Superior temporal gyrus (tissue), 1 donor: ENCODE measurements at regions not wholly inside any gene's neighbourhood (a gene's known extent, or its start where the extent isn't known, plus 50 kb on each side); places are given as distances from the start of the nearest gene placed in this dataset.
"Not testable (repeated sequence)": the region's sequence is repeated elsewhere in the genome, so short reads cannot be mapped to it uniquely, and the experiment has no call there.

Source experiments
- DNase-seq: peaks from one replicate; pipeline ENCODE4 v3.0.0-alpha.2; 2016; ENCODE audit errors: extremely low spot score

- no peak for DNase-seq
These were observed 222.6 kb upstream of the ST6GAL2 start for GRCh38 chr2:107108556-107108955.

DNA sequence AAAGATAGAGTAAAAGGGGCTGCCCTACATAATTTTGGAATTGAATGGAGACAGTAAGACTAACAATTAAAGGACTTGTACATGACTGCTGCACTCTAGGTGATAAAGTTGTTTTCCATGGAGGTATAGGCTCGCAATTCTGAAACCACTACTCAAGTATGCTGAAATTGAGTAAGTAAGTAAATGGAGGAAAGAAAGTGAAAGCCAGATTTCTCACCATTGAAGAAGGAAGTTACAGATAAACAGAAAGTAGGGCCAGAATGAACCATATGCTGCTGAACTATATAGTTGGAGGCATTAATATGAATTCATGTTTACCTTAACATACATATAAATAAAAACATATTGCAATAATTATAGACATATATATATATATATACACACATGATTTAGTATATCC lies 225.7 kb upstream of the ST6GAL2 start:
- DNase-seq = no peak

DNA sequence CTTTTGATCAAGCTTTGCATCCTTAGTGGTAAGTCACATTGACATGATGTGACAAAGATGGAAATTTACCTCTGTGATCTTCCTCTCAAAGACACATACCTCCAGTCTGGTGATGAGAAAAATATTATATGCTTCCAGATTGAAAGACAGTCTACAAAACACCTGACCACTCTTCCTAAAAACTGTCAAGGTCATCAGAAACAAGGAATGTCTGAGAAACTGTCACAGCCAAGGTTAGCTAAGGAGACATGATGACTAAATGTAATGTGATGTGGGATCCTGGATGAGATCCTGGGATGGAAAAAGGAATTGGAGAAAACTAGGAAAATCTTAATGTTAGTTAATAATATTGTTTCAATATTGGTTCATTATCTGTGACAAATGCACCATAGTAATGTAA lies 226.6 kb upstream of the ST6GAL2 start:
- no peak for DNase-seq

GRCh38 chr2:107128381-107128780 lies 242.4 kb upstream of the ST6GAL2 start:
- DNase-seq = no peak

GRCh38 chr2:107132070-107132469 lies 246.1 kb upstream of the ST6GAL2 start:
- DNase-seq = no peak

GRCh38 chr2:107132746-107133145 lies 246.8 kb upstream of the ST6GAL2 start:
- no peak for DNase-seq

DNA sequence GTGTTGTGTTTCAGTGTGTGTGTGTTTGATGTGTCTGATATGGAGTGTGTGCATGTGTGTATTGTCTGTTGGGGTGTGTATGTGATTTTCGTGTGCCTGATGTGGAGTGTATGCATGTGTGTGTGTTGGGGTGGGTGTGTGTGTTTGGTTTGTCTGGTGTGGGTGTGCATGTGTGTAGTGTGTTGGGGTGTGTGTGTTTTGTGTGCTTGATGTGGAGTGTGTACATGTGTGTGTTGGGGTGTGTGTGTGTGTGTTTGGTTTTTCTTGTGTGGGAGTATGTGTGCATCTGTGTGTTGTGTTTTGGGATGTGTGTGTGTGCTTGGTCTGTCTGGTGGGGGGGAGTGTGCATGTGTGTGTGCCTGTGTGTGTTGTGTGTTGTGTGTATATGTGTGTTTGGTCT lies 247.4 kb upstream of the ST6GAL2 start:
- no peak for DNase-seq

GRCh38 chr2:107136733-107137132 lies 250.8 kb upstream of the ST6GAL2 start:
- no peak for DNase-seq

DNA sequence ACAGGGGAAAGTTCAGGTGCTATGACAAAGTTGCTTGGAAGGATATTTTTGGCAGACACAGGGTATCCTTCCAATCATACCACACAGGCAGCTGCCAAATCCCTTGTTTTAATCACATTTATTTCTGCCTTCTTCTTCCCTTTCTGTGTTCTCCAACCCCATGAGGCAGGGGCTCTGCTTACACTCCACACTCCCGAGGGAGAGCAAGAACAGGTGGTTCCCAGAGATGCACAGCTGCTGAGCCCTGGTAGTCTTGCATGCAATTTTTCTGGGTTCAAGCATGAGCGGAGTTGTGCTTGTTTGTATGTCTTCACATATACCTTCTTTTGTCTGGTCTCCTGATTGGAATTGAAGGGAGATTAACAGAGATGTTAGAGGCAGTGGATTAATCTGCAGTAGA lies 251.7 kb upstream of the ST6GAL2 start:
- no peak for DNase-seq

DNA sequence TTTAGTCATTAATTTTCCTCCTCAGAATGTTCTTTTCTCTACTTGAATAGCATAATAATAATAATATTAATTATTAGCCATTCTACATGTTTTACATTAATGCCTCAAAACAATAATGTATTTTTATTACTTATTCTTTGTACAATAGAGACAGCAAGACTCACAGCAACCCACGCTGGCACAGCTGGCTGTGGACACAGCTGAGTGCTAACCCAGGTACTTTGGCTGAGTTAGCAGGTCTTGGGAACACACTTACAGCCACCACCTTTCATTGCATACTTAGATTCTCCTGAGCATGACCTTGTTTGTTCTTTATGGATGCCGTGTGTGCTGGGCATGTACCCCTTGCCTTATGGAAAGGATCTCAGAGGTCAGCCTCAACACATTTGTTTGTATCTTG lies 260.2 kb upstream of the ST6GAL2 start:
- DNase-seq = no peak

GRCh38 chr2:107146645-107147044 lies 260.7 kb upstream of the ST6GAL2 start:
- DNase-seq = not testable (repeated sequence)

DNA sequence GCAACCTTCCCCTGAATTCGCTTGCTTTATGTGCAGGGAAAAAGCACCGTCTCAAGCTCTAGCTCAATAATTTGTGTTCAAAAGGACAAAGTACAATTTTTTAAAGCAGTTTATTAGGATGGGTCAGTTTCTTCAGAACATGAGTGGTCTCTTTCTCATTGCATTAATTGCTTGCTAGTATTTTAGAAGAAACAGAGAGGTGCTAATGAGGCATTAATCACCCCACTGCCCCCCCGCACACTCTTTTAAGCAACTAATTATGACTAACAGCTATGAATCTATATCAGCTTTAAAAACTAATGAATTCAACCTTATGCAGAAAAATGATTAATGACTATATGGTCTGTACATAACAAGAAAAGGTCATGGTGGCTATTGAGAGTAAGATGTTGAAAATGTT lies 262.1 kb upstream of the ST6GAL2 start:
- no peak for DNase-seq

DNA sequence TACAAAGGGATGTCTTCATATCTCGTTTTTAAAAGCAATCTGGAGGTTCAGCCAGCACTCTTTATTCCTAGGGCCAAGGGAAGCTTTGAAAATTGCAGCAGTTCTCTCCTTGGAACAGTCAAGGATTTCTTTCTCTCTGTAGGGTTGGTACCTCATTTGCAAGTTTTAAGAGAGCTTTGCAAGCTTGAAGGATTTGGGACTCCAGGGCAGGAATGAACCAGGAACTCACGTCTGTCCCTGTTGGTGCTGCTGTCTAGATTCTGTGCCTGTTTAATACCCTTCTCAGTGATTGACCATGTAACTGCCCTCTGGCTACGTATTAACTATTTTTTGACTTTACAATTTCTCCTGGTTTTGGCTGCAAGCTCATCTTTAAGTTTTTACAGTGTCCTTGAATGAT lies 262.5 kb upstream of the ST6GAL2 start:
- DNase-seq = no peak

DNA sequence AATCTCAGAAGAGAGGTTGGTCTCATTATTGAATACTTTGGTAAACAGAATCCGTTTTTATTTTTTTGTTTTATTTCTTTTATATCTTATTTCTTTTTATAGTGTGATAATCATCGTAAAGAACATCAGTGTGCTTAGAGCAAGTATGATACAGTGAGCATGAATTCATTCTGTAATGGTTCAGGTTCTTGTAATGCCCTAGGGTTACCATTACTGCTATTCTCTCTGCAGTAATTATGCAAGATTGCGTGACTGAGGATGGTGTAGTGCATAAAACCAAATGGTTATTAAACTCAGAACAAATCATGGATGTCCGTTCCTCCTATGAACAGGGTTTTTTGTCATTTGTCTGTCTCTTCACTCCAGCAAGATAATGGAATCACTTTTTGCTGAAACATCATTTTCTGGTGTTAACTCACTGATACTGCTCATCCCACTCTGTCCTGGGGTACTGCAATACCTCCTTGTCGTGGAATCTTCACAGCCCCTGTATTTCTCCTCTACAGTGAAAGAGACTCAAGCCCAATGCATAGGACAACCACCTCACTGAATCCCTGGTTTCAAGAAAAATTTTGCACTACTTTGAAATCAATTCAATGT lies 274.8 kb upstream of the ST6GAL2 start:
- no peak for DNase-seq

GRCh38 chr2:107168141-107168540 lies 282.2 kb upstream of the ST6GAL2 start:
- DNase-seq = no peak

DNA sequence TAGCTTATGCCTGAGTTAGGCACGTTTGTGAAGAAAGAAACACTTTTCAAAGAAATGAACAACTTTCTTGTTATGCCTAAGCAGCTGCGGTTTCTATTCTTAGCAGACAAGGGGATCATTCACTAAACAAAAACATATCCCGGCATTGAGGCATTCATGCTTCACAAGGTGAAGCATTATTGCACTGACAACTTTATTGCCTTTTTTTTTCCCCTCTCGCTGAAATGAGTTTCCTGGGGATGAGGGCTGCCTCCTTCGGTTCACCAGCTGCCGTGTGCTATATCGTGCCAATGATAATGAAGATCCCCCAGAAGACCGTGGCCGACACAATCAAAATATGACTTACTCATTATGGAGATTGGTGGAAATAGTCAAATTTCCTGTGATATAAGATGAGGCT lies 288.2 kb upstream of the ST6GAL2 start:
- DNase-seq = no peak

DNA sequence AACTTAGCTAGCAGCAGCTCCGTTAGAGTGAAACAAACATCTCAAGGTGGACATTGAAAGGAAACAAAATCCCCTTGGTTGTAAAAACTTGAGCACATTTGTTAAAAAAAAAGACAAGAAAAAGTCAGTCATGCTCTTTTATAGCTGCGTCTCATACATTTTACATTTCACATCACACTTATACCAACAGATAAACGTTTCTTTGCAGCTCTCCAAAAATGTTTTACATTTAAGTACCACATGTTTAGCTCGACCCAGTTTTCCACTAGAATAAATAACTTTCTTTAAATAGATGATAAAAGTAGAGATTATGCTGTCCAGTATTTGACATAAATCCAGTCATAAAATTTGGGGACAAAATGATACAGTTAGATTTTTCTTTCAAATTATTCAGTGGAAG lies 297.0 kb upstream of the ST6GAL2 start:
- no peak for DNase-seq

GRCh38 chr2:107187870-107188269 lies 301.9 kb upstream of the ST6GAL2 start:
- no peak for DNase-seq

DNA sequence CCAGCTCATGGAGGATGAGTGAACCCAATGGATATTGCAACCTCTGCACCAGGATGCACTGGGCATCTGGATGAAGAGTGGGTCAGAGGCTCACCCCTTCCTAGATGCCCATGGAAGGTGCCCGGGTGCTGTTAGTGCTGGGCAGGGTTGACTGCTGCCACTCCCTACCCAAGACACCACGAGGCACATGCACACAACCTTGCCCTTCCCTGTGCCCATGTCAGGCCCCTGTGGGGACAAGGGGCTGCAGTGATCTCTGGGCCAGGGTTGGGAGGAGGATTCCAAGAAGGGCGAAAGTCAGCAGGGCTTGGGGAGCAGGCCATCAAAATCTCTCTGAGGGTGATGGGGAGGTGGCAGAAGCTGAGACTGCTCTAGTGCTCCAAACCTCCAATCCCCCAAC lies 309.7 kb upstream of the ST6GAL2 start:
- no peak for DNase-seq

DNA sequence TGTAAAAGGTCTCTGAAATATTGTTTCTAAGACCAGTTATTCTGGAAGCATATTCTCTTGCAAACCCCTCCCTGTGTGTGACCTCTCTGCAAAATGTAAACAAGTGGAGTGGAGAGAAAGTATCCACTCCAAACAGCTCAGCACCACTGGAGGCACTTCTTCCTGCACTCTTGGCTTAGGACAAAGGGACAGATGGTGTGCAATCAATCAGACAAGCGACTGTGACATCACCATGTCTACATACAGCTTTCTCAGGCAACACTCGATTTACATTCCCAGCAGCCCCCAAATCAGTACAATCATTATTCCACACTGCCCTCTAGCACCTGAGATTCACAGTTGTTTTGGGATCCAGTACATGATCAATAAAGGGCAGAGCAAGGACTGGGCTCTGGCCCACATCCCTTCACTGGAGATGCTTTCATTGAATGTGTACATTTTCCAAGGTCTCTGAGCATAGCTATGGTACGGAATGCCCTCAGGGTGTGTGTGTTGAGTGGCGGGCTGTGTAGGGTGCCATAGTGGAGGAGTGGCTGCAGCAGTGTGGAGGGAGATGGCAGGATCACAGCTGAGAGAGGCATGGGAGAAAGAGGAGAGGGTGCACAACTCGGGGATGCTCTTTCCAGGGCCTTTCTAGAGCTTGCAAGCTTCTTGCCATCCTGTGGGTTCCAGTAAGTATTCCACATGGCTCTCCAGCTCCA lies 311.8 kb upstream of the ST6GAL2 start:
- DNase-seq = no peak

DNA sequence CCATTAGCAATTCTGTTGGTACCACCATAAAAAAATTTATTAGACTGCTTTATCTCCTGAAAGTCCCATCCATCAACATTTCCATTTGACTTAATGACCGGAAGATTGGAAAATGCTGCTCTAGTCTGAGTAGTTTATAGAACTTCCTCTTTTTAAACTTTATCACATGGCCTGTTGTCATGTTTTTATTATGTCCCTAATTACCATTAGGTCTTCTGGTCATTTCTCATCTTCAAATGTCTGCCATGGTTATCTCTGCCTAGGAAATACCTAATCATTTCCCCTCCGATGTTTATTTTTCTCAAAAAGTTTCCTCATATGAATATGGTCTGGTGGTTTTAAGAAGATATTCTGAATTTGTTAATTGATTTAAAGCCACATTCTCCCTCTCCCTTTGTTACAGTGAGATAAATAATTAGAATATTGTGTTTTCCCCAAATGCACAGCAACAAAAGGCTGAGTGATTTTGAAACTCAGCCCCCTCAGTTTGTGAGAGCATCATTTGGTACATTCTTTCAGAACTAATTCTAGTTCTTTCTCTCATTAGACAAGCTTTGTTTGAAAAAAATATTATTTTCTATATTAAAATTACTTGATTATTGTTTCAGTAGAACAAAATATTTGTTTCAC lies 317.1 kb upstream of the ST6GAL2 start:
- no peak for DNase-seq

GRCh38 chr2:107215401-107216350 lies 329.7 kb upstream of the ST6GAL2 start:
- no peak for DNase-seq
